GM13977 (cell line): ENCODE measurements at regions not wholly inside any gene's neighbourhood (a gene's known extent, or its start where the extent isn't known, plus 50 kb on each side); places are given as distances from the start of the nearest gene placed in this dataset.

Experiments used
- DNase-seq: peaks from one replicate; pipeline ENCODE4 v3.0.0; 2012; ENCODE audit warnings: low spot score
- in situ Hi-C: fragments of 300-500 bp; cut with MboI; formaldehyde crosslinking; loops from one replicate; pipeline ENCODE4 v1.12.0; 2022; ENCODE audit warnings: low sequenced_read_pairs, low pct_unique_long_range_greater_than_20kb, mixed read lengths, inconsistent platforms; ENCODE audit not compliant: unreplicated experiment
- TF ChIP-seq, protein P1 (sequence below): IDR thresholded peaks from 2 replicates; pipeline ENCODE4 v1.5.1; 2012; ENCODE audit warnings: mild to moderate bottlenecking, control low read depth; ENCODE audit not compliant: insufficient read depth; ENCODE audit errors: extremely low read depth, missing control alignments

GRCh38 chr7:153290066-153290465, 530.5 kb downstream of the ACTR3B start:
- in situ Hi-C loops = no loop called here
- TF ChIP-seq, protein P1, sequence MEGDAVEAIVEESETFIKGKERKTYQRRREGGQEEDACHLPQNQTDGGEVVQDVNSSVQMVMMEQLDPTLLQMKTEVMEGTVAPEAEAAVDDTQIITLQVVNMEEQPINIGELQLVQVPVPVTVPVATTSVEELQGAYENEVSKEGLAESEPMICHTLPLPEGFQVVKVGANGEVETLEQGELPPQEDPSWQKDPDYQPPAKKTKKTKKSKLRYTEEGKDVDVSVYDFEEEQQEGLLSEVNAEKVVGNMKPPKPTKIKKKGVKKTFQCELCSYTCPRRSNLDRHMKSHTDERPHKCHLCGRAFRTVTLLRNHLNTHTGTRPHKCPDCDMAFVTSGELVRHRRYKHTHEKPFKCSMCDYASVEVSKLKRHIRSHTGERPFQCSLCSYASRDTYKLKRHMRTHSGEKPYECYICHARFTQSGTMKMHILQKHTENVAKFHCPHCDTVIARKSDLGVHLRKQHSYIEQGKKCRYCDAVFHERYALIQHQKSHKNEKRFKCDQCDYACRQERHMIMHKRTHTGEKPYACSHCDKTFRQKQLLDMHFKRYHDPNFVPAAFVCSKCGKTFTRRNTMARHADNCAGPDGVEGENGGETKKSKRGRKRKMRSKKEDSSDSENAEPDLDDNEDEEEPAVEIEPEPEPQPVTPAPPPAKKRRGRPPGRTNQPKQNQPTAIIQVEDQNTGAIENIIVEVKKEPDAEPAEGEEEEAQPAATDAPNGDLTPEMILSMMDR = no peak
- no peak for DNase-seq

- in situ Hi-C loops = no loop called here
- no peak for DNase-seq
- TF ChIP-seq, protein P1 = no peak
Measured at GRCh38 chr7:153297141-153297540, 537.6 kb downstream of the ACTR3B start.

GRCh38 chr7:153301936-153302335, 542.4 kb downstream of the ACTR3B start:
- in situ Hi-C loops = no loop called here
- TF ChIP-seq, protein P1 = no peak
- DNase-seq = no peak

DNA sequence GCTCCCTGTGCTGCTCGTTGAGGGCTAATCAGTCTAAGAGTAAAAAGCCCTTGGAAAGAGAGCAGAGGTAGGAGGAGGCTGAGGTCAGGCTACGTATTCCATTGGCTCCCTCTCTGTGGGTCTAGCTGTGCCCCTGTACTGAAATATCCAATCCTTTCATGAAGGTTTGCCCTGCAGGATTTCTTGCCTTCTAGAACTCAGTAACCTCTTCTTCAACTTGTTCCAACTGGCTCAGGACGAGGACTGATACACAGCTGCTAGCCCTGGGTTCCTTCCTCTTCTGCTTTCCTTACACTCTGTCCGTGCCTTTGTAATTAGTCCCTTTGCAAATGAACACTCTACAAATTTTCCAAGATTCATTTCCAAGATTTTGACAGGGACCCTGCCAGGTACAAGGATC, 560.5 kb downstream of the ACTR3B start:
- in situ Hi-C loops = no loop called here
- TF ChIP-seq, protein P1 = no peak
- DNase-seq = no peak

DNA sequence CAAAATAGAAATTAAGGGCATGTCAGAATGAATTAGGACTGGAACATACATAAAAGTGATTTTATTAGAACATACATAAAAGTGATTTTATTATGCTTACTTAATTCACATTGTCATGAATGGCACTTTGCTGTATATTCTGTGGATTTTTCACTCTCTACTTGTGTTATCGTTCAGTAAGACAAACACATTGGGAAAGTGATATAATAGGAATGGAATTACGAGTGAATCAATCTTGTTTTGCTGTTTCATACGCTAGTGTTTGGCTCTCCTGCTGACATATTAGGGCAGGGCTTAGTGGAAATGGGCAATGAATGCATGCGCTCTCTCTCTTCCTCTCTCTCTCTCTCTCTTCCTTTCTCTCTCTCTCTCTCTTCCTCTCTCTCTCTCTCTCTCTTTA, 561.1 kb downstream of the ACTR3B start:
- DNase-seq = no peak
- TF ChIP-seq, protein P1 = no peak
- in situ Hi-C loops = no loop called here

DNA sequence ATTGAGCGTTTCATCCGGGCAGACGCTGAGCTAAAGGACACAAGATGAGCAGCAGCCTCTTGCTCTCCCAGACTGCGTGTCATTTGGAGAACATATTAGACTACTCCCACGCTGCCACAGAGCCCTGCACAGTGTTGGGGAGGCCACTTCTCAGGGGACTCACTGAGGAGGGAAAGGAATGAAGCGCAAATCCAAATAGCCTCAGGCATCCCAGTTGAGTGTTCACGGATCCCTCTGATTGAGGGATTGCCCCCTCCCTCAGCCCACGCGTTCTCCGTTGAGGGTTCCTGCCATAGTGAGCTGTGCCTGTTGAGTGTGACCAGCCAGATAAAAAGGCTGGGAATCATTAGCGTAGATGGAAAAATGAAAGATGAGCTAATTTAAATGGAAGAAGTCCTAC, 563.4 kb downstream of the ACTR3B start:
- TF ChIP-seq, protein P1 = no peak
- in situ Hi-C loops = no loop called here

DNA sequence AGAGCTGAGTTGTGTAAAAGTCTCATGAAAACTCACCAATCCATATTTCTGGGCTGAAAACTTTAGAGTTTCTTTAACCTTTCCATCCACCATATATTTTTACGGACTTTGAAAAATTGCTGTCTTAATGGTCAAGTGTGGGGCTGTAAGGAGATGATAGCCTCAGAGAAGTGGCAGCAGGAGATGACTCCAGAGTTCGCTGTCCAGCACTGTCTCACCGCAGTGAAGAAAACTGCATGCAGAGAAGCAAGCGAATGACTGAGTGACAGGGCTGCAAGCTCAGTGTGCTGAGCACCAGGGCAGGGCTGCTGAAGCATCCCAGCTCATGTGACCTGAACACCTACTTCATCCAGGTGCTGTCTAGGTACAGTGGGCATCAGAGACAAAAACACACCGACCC, 564.5 kb downstream of the ACTR3B start:
- DNase-seq = no peak
- in situ Hi-C loops = no loop called here
- TF ChIP-seq, protein P1 = no peak

More for the DNA sequence above, 563.4 kb downstream of the ACTR3B start:
- no peak for DNase-seq
